NCI-H128 (cell line): ENCODE measurements at regions not wholly inside any gene's neighbourhood (a gene's known extent, or its start where the extent isn't known, plus 50 kb on each side); places are given as distances from the start of the nearest gene placed in this dataset.

Source experiments
- DNase-seq: peaks from one replicate; lab custom pipeline; 2025; ENCODE audit not compliant: unreplicated experiment; lab: John Stamatoyannopoulos, UW

GRCh38 chr22:25514436-25515180 lies 49.9 kb upstream of the GRK3 start:
- DNase-seq, result no peak
